K562 (cell line): ENCODE measurements at regions not wholly inside any gene's neighbourhood (a gene's known extent, or its start where the extent isn't known, plus 50 kb on each side); places are given as distances from the start of the nearest gene placed in this dataset.
A peak's percentile ranks its signal among the peaks of the same experiment; 100 is the strongest.

Experiments used
- ELK3 ChIP-seq: fragments of 450-650 bp; formaldehyde crosslinking; IDR thresholded peaks from 2 replicates; pipeline ENCODE4 v1.4.0; 2020; ENCODE audit warnings: mild to moderate bottlenecking
- FOXP1 ChIP-seq: sonication (generic); formaldehyde crosslinking; IDR thresholded peaks from 2 replicates; pipeline ENCODE4 v1.8.0; 2022; ENCODE audit warnings: mild to moderate bottlenecking, missing genetic modification reagents
- GABPB2 ChIP-seq: fragments of 250-450 bp; sonication (Bioruptor Pico); conservative IDR thresholded peaks from 2 replicates; pipeline ENCODE4 v1.5.1; 2021; ENCODE audit warnings: mild to moderate bottlenecking
- PURB ChIP-seq: sonication (generic); formaldehyde crosslinking; IDR thresholded peaks from 2 replicates; pipeline ENCODE4 v1.9.0; 2021; ENCODE audit warnings: low read depth, mild to moderate bottlenecking, missing genetic modification reagents
- RBM22 ChIP-seq: fragments of 200-400 bp; formaldehyde crosslinking; IDR thresholded peaks from 2 replicates; pipeline ENCODE4 v1.6.1; 2018; ENCODE audit warnings: low read length, low read depth; ENCODE audit not compliant: poor library complexity, severe bottlenecking
- RFX5 ChIP-seq: IDR thresholded peaks from 2 replicates; pipeline ENCODE4 v1.6.1; 2011; ENCODE audit warnings: low read depth, mild to moderate bottlenecking, improper control_type of control experiment, low read length
- SMC3 ChIP-seq: conservative IDR thresholded peaks from 2 replicates; pipeline ENCODE4 v1.6.1; 2011; ENCODE audit warnings: low read depth, low read length, improper control_type of control experiment; ENCODE audit not compliant: insufficient read depth
- SRSF1 ChIP-seq: fragments of 200-400 bp; formaldehyde crosslinking; IDR thresholded peaks from 2 replicates; pipeline ENCODE4 v1.6.1; 2017; ENCODE audit warnings: mild to moderate bottlenecking, low read depth, low read length, moderate library complexity
- TCF3 ChIP-seq: sonication (generic); formaldehyde crosslinking; IDR thresholded peaks from 2 replicates; pipeline ENCODE4 v1.4.0; 2020; ENCODE audit warnings: mild to moderate bottlenecking, missing genetic modification reagents
- USF2 ChIP-seq: sonication (generic); formaldehyde crosslinking; IDR thresholded peaks from 2 replicates; pipeline ENCODE4 v1.5.0; 2020; ENCODE audit warnings: missing genetic modification reagents
- ZBTB49 ChIP-seq: sonication (generic); formaldehyde crosslinking; IDR thresholded peaks from 2 replicates; pipeline ENCODE4 v1.8.0; 2022; ENCODE audit warnings: missing genetic modification reagents, mild to moderate bottlenecking, borderline replicate concordance
- ZNF134 ChIP-seq: fragments of 250-450 bp; sonication (Bioruptor Pico); conservative IDR thresholded peaks from 2 replicates; pipeline ENCODE4 v1.4.0; 2020
- TF ChIP-seq, protein P1 (sequence below): IDR thresholded peaks from 2 replicates; pipeline ENCODE4 v1.6.1; 2011; ENCODE audit warnings: borderline replicate concordance, low read depth, mild to moderate bottlenecking, moderate library complexity, low read length; ENCODE audit not compliant: insufficient read depth, poor library complexity, severe bottlenecking
- TF ChIP-seq, protein P2 (sequence below): fragments of 450-650 bp; IDR thresholded peaks from 2 replicates; pipeline ENCODE4 v1.6.1; 2017; ENCODE audit warnings: mild to moderate bottlenecking, moderate library complexity
- TF ChIP-seq, protein P3 (sequence below): fragments of 450-650 bp; formaldehyde crosslinking; IDR thresholded peaks from 2 replicates; pipeline ENCODE4 v1.4.0; 2022; ENCODE audit warnings: missing genetic modification characterization

DNA sequence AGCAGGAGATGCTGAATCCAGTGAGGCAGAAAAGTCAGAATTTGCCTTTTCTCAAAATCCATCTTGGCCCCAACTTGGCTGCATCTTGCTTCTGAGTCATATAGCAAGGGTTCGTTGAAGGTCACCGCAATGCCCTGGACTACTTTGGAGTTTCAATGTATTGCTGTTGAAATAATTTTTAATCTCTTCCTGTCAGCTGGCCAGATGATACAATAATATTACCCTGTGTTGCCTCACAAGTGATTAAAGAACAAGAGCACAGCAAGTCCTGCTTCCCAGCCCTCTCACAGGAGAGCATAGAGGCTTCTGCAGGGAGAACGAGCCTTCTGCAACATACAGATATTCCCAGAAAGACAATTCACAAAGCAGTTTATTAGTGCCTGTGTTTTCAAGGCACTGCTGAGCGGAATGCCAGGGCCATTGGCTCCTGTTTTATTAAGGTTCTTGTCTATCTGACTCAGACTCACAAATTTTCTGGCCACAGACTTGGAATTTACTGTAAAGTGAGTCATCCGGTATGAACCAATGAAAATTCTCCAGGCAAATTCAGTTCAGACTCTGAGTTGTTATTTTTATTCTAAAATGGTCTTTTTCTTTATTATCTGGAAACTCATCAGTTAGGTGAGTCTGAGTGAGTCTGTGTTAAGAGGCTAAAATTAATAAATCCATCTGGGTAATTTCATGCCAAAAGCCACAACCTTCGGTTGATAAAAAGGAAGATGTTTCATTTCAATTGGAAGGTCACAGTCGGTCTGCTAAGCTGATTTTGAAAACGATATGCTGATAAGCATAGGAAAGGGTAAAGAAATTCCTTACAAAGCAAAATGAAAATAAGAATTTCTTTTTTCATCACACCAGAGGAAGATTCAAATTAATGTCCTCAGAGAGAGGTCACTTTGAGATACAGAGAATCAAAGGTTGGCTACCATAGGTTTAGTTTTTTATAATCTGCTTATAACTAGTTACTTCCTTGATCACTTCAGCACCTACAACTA lies 289.4 kb upstream of the STXBP5 start (continued):
- TF ChIP-seq, protein P1, sequence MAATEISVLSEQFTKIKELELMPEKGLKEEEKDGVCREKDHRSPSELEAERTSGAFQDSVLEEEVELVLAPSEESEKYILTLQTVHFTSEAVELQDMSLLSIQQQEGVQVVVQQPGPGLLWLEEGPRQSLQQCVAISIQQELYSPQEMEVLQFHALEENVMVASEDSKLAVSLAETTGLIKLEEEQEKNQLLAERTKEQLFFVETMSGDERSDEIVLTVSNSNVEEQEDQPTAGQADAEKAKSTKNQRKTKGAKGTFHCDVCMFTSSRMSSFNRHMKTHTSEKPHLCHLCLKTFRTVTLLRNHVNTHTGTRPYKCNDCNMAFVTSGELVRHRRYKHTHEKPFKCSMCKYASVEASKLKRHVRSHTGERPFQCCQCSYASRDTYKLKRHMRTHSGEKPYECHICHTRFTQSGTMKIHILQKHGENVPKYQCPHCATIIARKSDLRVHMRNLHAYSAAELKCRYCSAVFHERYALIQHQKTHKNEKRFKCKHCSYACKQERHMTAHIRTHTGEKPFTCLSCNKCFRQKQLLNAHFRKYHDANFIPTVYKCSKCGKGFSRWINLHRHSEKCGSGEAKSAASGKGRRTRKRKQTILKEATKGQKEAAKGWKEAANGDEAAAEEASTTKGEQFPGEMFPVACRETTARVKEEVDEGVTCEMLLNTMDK: no peak
- TF ChIP-seq RBM22 (no peak), SMC3 (no peak), ZNF134 (no peak), FOXP1 (CRISPR knock-in tag) (no peak), TCF3 (CRISPR knock-in tag) (peak; percentile 88), ZBTB49 (CRISPR knock-in tag) (no peak), RFX5 (no peak), GABPB2 (CRISPR knock-in tag) (no peak), PURB (CRISPR knock-in tag) (no peak), USF2 (CRISPR knock-in tag) (no peak), SRSF1 (no peak), ELK3 (CRISPR knock-in tag) (no peak)
- TF ChIP-seq, protein P2, sequence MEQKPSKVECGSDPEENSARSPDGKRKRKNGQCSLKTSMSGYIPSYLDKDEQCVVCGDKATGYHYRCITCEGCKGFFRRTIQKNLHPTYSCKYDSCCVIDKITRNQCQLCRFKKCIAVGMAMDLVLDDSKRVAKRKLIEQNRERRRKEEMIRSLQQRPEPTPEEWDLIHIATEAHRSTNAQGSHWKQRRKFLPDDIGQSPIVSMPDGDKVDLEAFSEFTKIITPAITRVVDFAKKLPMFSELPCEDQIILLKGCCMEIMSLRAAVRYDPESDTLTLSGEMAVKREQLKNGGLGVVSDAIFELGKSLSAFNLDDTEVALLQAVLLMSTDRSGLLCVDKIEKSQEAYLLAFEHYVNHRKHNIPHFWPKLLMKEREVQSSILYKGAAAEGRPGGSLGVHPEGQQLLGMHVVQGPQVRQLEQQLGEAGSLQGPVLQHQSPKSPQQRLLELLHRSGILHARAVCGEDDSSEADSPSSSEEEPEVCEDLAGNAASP: peak; percentile 77
- TF ChIP-seq, protein P3, sequence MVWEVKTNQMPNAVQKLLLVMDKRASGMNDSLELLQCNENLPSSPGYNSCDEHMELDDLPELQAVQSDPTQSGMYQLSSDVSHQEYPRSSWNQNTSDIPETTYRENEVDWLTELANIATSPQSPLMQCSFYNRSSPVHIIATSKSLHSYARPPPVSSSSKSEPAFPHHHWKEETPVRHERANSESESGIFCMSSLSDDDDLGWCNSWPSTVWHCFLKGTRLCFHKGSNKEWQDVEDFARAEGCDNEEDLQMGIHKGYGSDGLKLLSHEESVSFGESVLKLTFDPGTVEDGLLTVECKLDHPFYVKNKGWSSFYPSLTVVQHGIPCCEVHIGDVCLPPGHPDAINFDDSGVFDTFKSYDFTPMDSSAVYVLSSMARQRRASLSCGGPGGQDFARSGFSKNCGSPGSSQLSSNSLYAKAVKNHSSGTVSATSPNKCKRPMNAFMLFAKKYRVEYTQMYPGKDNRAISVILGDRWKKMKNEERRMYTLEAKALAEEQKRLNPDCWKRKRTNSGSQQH (CRISPR knock-in tag): no peak
